ENCODE measurements at regions not wholly inside any gene's neighbourhood (a gene's known extent, or its start where the extent isn't known, plus 50 kb on each side); places are given as distances from the start of the nearest gene placed in this dataset.
"Not testable (repeated sequence)": the region's sequence is repeated elsewhere in the genome, so short reads cannot be mapped to it uniquely, and the experiment has no call there.

- CTCF ChIA-PET; H3K79me2 ChIP-seq (ENCODE audit: insufficient read depth, low read length); H3K4me2 ChIP-seq (ENCODE audit: low read length); ATAC-seq; H3K9ac ChIP-seq (ENCODE audit: low read length); H2AFZ ChIP-seq (ENCODE audit: low read depth, low read length, poor library complexity, severe bottlenecking); POLR2A ChIA-PET; H3K36me3 ChIP-seq (ENCODE audit: control insufficient read depth in 1 of 2, insufficient read depth in 2 of 2, low read length in 2 of 2); H3K4me3 ChIP-seq (replicated peaks in 1 of 2; ENCODE audit: low read depth in 1 of 2, low read length in 2 of 2); H4K20me1 ChIP-seq (ENCODE audit: insufficient read depth); H3K9me3 ChIP-seq (ENCODE audit: control insufficient read depth in 1 of 2, insufficient read depth in 1 of 2, low read depth in 1 of 2, low read length in 2 of 2); intact Hi-C loops (cut with micrococcal nuclease); H3K4me1 ChIP-seq (ENCODE audit: control insufficient read depth in 1 of 2, insufficient read depth in 2 of 2, low read length in 2 of 2); H3K9me2 ChIP-seq (ENCODE audit: insufficient read depth); BruUV-seq (replicated peaks); RAD21 ChIA-PET (ENCODE audit: low non-redundant PET in 1 of 2, low total read pairs in 2 of 2, uncharacterized antibody in 2 of 2, unreplicated experiment in 2 of 2); H3K27me3 ChIP-seq (ENCODE audit: insufficient read depth, low read length); DNase-seq (ENCODE audit: low read depth, low spot score); H3K27ac ChIP-seq (ENCODE audit: low read depth, low read length): not testable (repeated sequence)
Observed at GRCh38 chr2:87536427-87536826, 211.5 kb upstream of the PLGLB2 start.

- H4K20me1 ChIP-seq (ENCODE audit: insufficient read depth); H3K9me2 ChIP-seq (ENCODE audit: insufficient read depth); BruUV-seq (replicated peaks); H2AFZ ChIP-seq (ENCODE audit: low read depth, low read length, poor library complexity, severe bottlenecking); H3K4me2 ChIP-seq (ENCODE audit: low read length); H3K36me3 ChIP-seq (ENCODE audit: control insufficient read depth in 1 of 2, insufficient read depth in 2 of 2, low read length in 2 of 2); intact Hi-C loops (cut with micrococcal nuclease); DNase-seq (ENCODE audit: low read depth, low spot score); H3K79me2 ChIP-seq (ENCODE audit: insufficient read depth, low read length); H3K27ac ChIP-seq (ENCODE audit: low read depth, low read length); H3K27me3 ChIP-seq (ENCODE audit: insufficient read depth, low read length); H3K9me3 ChIP-seq (ENCODE audit: control insufficient read depth in 1 of 2, insufficient read depth in 1 of 2, low read depth in 1 of 2, low read length in 2 of 2); POLR2A ChIA-PET; H3K4me3 ChIP-seq (replicated peaks in 1 of 2; ENCODE audit: low read depth in 1 of 2, low read length in 2 of 2); RAD21 ChIA-PET (ENCODE audit: low non-redundant PET in 1 of 2, low total read pairs in 2 of 2, uncharacterized antibody in 2 of 2, unreplicated experiment in 2 of 2); H3K4me1 ChIP-seq (ENCODE audit: control insufficient read depth in 1 of 2, insufficient read depth in 2 of 2, low read length in 2 of 2); ATAC-seq; H3K9ac ChIP-seq (ENCODE audit: low read length); CTCF ChIA-PET: not testable (repeated sequence)
Observed at GRCh38 chr2:87537251-87537671, 210.6 kb upstream of the PLGLB2 start.

DNA sequence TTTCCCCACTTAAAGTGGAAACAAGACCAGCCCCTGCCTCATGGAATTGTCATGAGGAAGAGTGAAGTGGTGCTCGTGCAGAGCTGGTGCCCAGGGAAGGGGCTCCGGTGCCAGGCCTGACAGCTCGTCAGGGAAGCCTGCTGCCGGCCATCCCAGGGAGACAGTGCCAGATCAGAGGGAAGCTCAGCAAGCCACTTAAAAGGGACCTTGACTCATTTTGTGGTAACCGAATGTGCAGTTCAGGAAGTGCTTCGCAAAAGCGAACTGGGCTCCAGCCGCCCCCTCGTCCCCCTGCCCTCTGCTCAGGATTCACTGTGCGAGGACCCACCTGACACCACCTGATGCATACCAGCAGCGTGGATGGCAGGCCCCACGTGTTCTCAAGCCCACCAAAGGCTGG lies 209.6 kb upstream of the PLGLB2 start:
- DNase-seq (ENCODE audit: low read depth, low spot score); POLR2A ChIA-PET; H3K9ac ChIP-seq (ENCODE audit: low read length); H3K4me2 ChIP-seq (ENCODE audit: low read length); H2AFZ ChIP-seq (ENCODE audit: low read depth, low read length, poor library complexity, severe bottlenecking); H3K9me3 ChIP-seq (ENCODE audit: control insufficient read depth in 1 of 2, insufficient read depth in 1 of 2, low read depth in 1 of 2, low read length in 2 of 2); H3K36me3 ChIP-seq (ENCODE audit: control insufficient read depth in 1 of 2, insufficient read depth in 2 of 2, low read length in 2 of 2); H3K79me2 ChIP-seq (ENCODE audit: insufficient read depth, low read length); H4K20me1 ChIP-seq (ENCODE audit: insufficient read depth); CTCF ChIA-PET; H3K4me1 ChIP-seq (ENCODE audit: control insufficient read depth in 1 of 2, insufficient read depth in 2 of 2, low read length in 2 of 2); ATAC-seq; H3K27me3 ChIP-seq (ENCODE audit: insufficient read depth, low read length); BruUV-seq (replicated peaks); H3K4me3 ChIP-seq (replicated peaks in 1 of 2; ENCODE audit: low read depth in 1 of 2, low read length in 2 of 2); H3K27ac ChIP-seq (ENCODE audit: low read depth, low read length); H3K9me2 ChIP-seq (ENCODE audit: insufficient read depth); RAD21 ChIA-PET (ENCODE audit: low non-redundant PET in 1 of 2, low total read pairs in 2 of 2, uncharacterized antibody in 2 of 2, unreplicated experiment in 2 of 2); intact Hi-C loops (cut with micrococcal nuclease): not testable (repeated sequence)

GRCh38 chr2:87539151-87539943 lies 208.5 kb upstream of the PLGLB2 start:
- intact Hi-C loops (cut with micrococcal nuclease); H3K4me1 ChIP-seq (ENCODE audit: control insufficient read depth in 1 of 2, insufficient read depth in 2 of 2, low read length in 2 of 2); BruUV-seq (replicated peaks); DNase-seq (ENCODE audit: low read depth, low spot score); ATAC-seq; H2AFZ ChIP-seq (ENCODE audit: low read depth, low read length, poor library complexity, severe bottlenecking); CTCF ChIA-PET; H3K4me3 ChIP-seq (replicated peaks in 1 of 2; ENCODE audit: low read depth in 1 of 2, low read length in 2 of 2); H3K9ac ChIP-seq (ENCODE audit: low read length); H3K9me2 ChIP-seq (ENCODE audit: insufficient read depth); H3K9me3 ChIP-seq (ENCODE audit: control insufficient read depth in 1 of 2, insufficient read depth in 1 of 2, low read depth in 1 of 2, low read length in 2 of 2); H3K36me3 ChIP-seq (ENCODE audit: control insufficient read depth in 1 of 2, insufficient read depth in 2 of 2, low read length in 2 of 2); H4K20me1 ChIP-seq (ENCODE audit: insufficient read depth); RAD21 ChIA-PET (ENCODE audit: low non-redundant PET in 1 of 2, low total read pairs in 2 of 2, uncharacterized antibody in 2 of 2, unreplicated experiment in 2 of 2); POLR2A ChIA-PET; H3K27ac ChIP-seq (ENCODE audit: low read depth, low read length); H3K27me3 ChIP-seq (ENCODE audit: insufficient read depth, low read length); H3K4me2 ChIP-seq (ENCODE audit: low read length); H3K79me2 ChIP-seq (ENCODE audit: insufficient read depth, low read length): not testable (repeated sequence)
